GM21360 (cell line): ENCODE measurements at regions not wholly inside any gene's neighbourhood (a gene's known extent, or its start where the extent isn't known, plus 50 kb on each side); places are given as distances from the start of the nearest gene placed in this dataset.
"Not testable (repeated sequence)": the region's sequence is repeated elsewhere in the genome, so short reads cannot be mapped to it uniquely, and the experiment has no call there.

Experiments
- ATAC-seq: cut with Tn5 transposase; IDR thresholded peaks from one replicate; pipeline ENCODE4 v1.9.1; 2021; ENCODE audit warnings: mild to moderate bottlenecking, moderate library complexity; ENCODE audit not compliant: unreplicated experiment

DNA sequence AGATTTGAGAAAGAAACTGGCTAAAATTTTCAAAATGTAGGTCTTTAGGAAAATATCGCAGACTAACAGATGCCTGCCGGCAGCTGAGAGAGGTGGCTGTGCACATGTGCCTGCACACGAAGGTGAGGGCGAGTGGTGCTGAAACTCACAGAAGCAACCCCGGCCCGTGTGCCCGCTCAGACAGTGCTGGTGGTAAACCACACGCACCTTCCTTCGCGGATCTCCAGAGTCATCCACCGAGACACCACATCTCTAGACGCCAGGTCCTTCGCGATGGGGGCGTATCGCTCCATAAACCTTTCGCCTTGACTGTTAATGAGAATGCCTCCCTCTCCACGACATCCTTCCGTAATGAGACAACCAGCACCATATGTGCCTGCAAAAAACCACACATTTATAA is 68.5 kb upstream of the TNK2 start:
- not testable (repeated sequence) for ATAC-seq

GRCh38 chr3:195974281-195974680 is 65.9 kb upstream of the TNK2 start:
- ATAC-seq = not testable (repeated sequence)

DNA sequence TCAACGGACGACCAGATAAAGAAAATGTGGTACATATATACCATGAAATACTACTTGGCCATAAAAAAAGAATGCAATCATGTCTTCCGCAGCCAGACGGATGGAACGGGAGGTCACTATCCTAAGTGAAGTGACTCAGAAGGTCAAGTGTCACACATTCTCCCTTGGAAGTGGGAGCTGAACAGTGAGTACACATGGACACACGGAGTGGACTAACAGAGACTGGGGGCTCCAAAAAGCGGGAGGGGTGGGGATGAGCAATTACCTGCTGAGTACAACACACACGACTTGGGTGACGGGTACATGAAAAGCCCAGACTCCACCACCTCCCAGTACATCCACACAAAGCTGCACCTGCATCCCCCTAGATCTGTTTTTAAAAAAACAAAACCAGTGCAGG is 62.5 kb upstream of the TNK2 start:
- ATAC-seq = not testable (repeated sequence)

- not testable (repeated sequence) for ATAC-seq
These were observed 61.8 kb upstream of the TNK2 start for GRCh38 chr3:195969838-195970776.

GRCh38 chr3:195969341-195969740 is 61.0 kb upstream of the TNK2 start:
- ATAC-seq = not testable (repeated sequence)

GRCh38 chr3:195968104-195968503 is 59.8 kb upstream of the TNK2 start:
- not testable (repeated sequence) for ATAC-seq

- ATAC-seq = not testable (repeated sequence)
These were observed 59.0 kb upstream of the TNK2 start for GRCh38 chr3:195967387-195967720.

GRCh38 chr3:195966563-195967386 is 58.4 kb upstream of the TNK2 start:
- not testable (repeated sequence) for ATAC-seq

DNA sequence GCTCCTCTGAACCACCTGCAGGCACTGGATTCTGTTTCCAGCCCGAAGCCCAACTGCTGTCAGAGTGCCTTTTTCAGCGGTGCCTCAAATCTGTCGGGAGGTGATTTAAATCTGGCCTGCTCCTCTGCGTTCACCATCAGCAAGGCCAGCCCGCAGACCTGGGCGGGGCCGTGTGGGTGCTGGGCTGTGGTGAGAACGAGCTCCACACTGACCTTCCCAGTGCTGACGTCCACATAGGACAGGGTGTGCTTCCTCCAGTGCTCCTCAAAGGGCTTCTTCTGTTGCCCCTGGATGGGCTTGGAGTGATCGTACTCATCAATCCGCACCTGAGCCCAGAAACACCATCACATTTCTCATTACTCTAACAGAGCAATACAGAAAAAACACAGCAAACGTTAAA is 56.9 kb upstream of the TNK2 start:
- ATAC-seq = not testable (repeated sequence)

- ATAC-seq = not testable (repeated sequence)
These were observed 56.2 kb upstream of the TNK2 start for GRCh38 chr3:195964318-195965107.

- not testable (repeated sequence) for ATAC-seq
These were observed 53.9 kb upstream of the TNK2 start for GRCh38 chr3:195962222-195962621.

- not testable (repeated sequence) for ATAC-seq
These were observed 52.8 kb upstream of the TNK2 start for GRCh38 chr3:195960971-195961775.

DNA sequence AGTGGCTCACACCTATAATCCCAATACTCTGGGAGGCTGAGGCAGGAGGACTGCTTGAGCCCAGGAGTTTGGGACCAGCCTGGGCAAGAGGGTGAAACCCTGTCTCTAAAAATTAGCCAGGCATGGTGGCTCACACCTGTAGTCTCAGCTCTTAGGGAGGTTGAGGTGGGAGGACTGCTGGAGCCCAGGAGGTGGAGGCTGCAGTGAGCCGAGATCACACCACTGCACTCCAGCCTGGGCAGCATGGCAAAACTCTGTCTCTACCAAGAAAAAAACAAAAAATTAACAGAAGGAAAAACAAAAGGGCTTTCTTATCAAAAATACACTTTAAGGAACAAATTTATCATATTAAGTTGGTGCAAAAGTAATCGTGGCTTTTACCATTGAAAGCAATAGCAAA is 51.8 kb upstream of the TNK2 start:
- ATAC-seq = not testable (repeated sequence)

DNA sequence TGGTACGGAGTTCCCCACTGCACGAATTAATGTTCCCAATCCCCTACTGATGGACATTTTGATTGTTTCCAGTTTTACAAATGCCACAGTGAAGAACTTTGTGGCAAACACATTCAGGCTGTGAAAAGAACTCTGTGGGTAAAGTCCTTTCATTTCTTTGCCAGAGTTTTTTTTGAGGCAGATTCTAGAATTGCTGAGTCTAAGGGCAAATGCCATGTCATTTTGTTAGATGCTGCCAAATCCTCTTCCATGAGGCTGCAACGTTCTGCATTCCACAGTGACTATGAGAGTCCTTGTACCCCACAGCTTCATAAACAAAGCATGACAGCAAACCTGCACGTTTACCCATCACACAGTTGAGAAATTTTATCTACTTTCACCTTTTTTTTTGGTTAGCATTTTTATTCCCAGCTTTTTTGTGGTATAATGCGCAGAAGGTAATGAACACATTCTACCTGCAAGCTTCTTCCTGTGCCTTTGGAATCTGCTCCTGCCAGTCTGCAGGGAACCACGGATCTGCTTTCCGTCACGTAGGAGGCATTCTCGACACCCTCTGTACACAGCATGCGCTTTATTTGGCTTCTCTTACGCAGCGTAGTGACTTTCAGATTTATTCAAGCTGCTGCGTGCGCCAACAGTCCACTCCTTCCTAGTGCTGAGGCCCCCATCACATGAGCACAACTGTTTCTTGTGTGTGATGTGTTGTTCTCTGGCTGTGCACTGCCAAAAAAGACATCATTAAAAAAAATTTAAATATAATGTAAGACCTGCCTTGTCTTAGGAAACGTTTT is 51.2 kb upstream of the TNK2 start:
- not testable (repeated sequence) for ATAC-seq

- not testable (repeated sequence) for ATAC-seq
These were observed 50.4 kb upstream of the TNK2 start for GRCh38 chr3:195958736-195959135.
